Colonic mucosa (tissue), 4 donors: ENCODE measurements at regions not wholly inside any gene's neighbourhood (a gene's known extent, or its start where the extent isn't known, plus 50 kb on each side); places are given as distances from the start of the nearest gene placed in this dataset.
"Not testable (repeated sequence)": the region's sequence is repeated elsewhere in the genome, so short reads cannot be mapped to it uniquely, and the experiment has no call there.

Experiments used
- DNase-seq: peaks from one replicate; pipeline ENCODE4 v3.0.0-alpha.2; 2020
- H3K27ac ChIP-seq: fragments of 200-600 bp; one replicate; pipeline ENCODE4 v1.8.0; 2021
- H3K27me3 ChIP-seq: fragments of 200-600 bp; one replicate; pipeline ENCODE4 v1.8.0; 2021
- H3K36me3 ChIP-seq: fragments of 200-600 bp; one replicate; pipeline ENCODE4 v1.8.0; 2021
- H3K4me1 ChIP-seq: fragments of 200-600 bp; one replicate; pipeline ENCODE4 v1.8.0; 2021; ENCODE audit warnings: mild to moderate bottlenecking
- H3K4me3 ChIP-seq: fragments of 200-600 bp; one replicate; pipeline ENCODE4 v1.8.0; 2021
- H3K9ac ChIP-seq, 2 donors: one replicate each; pipeline ENCODE4 v1.7.0; 2013; ENCODE audit warnings: control low read depth in 2 of 2, low read depth in 2 of 2, low read length in 2 of 2
- H3K9me3 ChIP-seq: fragments of 200-600 bp; one replicate; pipeline ENCODE4 v1.8.0; 2021
- CTCF ChIP-seq: fragments of 200-600 bp; IDR thresholded peaks from one replicate; pipeline ENCODE4 v1.8.0; 2022; ENCODE audit warnings: antibody characterized with exemption, mild to moderate bottlenecking
- intact Hi-C: fragments of 100-400 bp; cut with DNase I; formaldehyde crosslinking; loops from one replicate; pipeline ENCODE4 v1.14.1; 2022
- donor health status: healthy.
- donor health status: DM: no; HTN: no; CAD: no.
- donor health status: DM: no; HTN: no; CAD: no.

- Histone ChIP-seq H3K36me3 (no peaks in the 10 kb centered on the region), H3K4me1 (no peaks in the 10 kb centered on the region)
These were observed 1919.8 kb upstream of the AGA start for GRCh38 chr4:179361978-179362486.

GRCh38 chr4:179365932-179366331, 1923.7 kb upstream of the AGA start:
- H3K4me3 ChIP-seq, H3K27ac ChIP-seq, H3K4me1 ChIP-seq, DNase-seq, H3K9ac ChIP-seq, H3K27me3 ChIP-seq, H3K36me3 ChIP-seq, intact Hi-C loops, H3K9me3 ChIP-seq: not testable (repeated sequence)

More at GRCh38 chr4:179361978-179362486, 1919.8 kb upstream of the AGA start:
- H3K9ac ChIP-seq = no peak overlapping the region
- H3K9me3 ChIP-seq = no peaks in the 10 kb centered on the region
- intact Hi-C loops = no loop called here
- no peak overlapping the region for H3K4me3 ChIP-seq
- no peak overlapping the region for H3K27ac ChIP-seq
- H3K27me3 ChIP-seq = no peaks in the 10 kb centered on the region
- DNase-seq = no peak
- TF ChIP-seq CTCF = no peak

- H3K4me3 ChIP-seq = no peak overlapping the region
- no peak for DNase-seq
- intact Hi-C loops = no loop called here
- no peaks in the 10 kb centered on the region for H3K9me3 ChIP-seq
- no peak for TF ChIP-seq CTCF
- no peaks in the 10 kb centered on the region for H3K36me3 ChIP-seq
- H3K27me3 ChIP-seq = no peaks in the 10 kb centered on the region
- no peaks in the 10 kb centered on the region for H3K4me1 ChIP-seq
- H3K27ac ChIP-seq = no peak overlapping the region
- no peak overlapping the region for H3K9ac ChIP-seq
These were observed 1930.0 kb upstream of the AGA start for GRCh38 chr4:179372242-179372641.

GRCh38 chr4:179372746-179373145, 1930.5 kb upstream of the AGA start:
- intact Hi-C loops = no loop called here
- H3K9ac ChIP-seq = no peak overlapping the region
- no peak overlapping the region for H3K27ac ChIP-seq

GRCh38 chr4:179378847-179379246, 1936.6 kb upstream of the AGA start:
- H3K9ac ChIP-seq, H3K4me3 ChIP-seq, H3K4me1 ChIP-seq, DNase-seq, H3K27ac ChIP-seq, intact Hi-C loops, H3K27me3 ChIP-seq, H3K36me3 ChIP-seq, H3K9me3 ChIP-seq: not testable (repeated sequence)

More at GRCh38 chr4:179372746-179373145, 1930.5 kb upstream of the AGA start:
- no peak for DNase-seq
- no peaks in the 10 kb centered on the region for H3K27me3 ChIP-seq
- no peaks in the 10 kb centered on the region for H3K36me3 ChIP-seq
- no peaks in the 10 kb centered on the region for H3K4me1 ChIP-seq
- TF ChIP-seq CTCF = no peak
- no peaks in the 10 kb centered on the region for H3K9me3 ChIP-seq
- H3K4me3 ChIP-seq = no peak overlapping the region

- Histone ChIP-seq H3K27me3 (no peaks in the 10 kb centered on the region), H3K27ac (no peak overlapping the region), H3K4me1 (no peaks in the 10 kb centered on the region), H3K9ac (no peak overlapping the region), H3K4me3 (no peak overlapping the region), H3K9me3 (no peaks in the 10 kb centered on the region), H3K36me3 (no peaks in the 10 kb centered on the region)
- DNase-seq = no peak
- TF ChIP-seq CTCF = no peak
- intact Hi-C loops = no loop called here
These were observed 1950.5 kb upstream of the AGA start for GRCh38 chr4:179392787-179393186.
